RWPE1 (cell line): ENCODE measurements at regions not wholly inside any gene's neighbourhood (a gene's known extent, or its start where the extent isn't known, plus 50 kb on each side); places are given as distances from the start of the nearest gene placed in this dataset.

Experiments
- CTCF ChIA-PET: fragments of 350-600 bp; sonication (Branson Sonifier 250); formaldehyde crosslinking; extraction: SDS; loops from one replicate; lab custom pipeline; 2021; lab: Yijun Ruan, JAX
- POLR2A ChIA-PET: fragments of 400-600 bp; formaldehyde crosslinking; extraction: SDS; loops from one replicate; lab custom pipeline; 2020; ENCODE audit warnings: antibody characterized with exemption; ENCODE audit not compliant: low non-redundant PET; lab: Yijun Ruan, JAX
- DNase-seq: peaks from one replicate; pipeline ENCODE4 v3.0.0; 2012; ENCODE audit warnings: low spot score
- H3K27ac ChIP-seq: fragments of 450-650 bp; 2 replicates; pipeline ENCODE4 v1.5.1; 2017
- TF ChIP-seq, protein P1 (sequence below): fragments of 450-650 bp; conservative IDR thresholded peaks from 2 replicates; pipeline ENCODE4 v1.5.1; 2017; ENCODE audit warnings: low read depth, mild to moderate bottlenecking

DNA sequence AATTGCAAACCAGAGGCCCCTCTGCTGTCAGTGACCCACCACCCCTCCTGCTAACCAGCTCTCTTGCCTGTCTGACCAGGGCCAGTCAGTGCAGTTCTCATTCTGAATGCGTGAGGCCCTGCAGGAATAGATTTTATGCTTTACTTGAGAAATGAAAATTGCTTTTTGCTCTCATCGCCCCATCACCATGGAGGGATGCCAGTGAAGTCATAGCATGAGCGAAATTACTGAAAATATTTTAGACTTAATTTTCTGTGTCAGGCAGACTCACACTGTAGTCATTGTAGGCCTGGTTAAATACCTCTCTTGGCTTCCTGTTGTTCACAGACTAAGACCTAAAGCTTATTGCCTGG lies 490.5 kb upstream of the CDH5 start:
- ChIA-PET POLR2A (no interaction called here), CTCF (no interaction called here)
- TF ChIP-seq, protein P1, sequence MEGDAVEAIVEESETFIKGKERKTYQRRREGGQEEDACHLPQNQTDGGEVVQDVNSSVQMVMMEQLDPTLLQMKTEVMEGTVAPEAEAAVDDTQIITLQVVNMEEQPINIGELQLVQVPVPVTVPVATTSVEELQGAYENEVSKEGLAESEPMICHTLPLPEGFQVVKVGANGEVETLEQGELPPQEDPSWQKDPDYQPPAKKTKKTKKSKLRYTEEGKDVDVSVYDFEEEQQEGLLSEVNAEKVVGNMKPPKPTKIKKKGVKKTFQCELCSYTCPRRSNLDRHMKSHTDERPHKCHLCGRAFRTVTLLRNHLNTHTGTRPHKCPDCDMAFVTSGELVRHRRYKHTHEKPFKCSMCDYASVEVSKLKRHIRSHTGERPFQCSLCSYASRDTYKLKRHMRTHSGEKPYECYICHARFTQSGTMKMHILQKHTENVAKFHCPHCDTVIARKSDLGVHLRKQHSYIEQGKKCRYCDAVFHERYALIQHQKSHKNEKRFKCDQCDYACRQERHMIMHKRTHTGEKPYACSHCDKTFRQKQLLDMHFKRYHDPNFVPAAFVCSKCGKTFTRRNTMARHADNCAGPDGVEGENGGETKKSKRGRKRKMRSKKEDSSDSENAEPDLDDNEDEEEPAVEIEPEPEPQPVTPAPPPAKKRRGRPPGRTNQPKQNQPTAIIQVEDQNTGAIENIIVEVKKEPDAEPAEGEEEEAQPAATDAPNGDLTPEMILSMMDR: no peak
- H3K27ac ChIP-seq: no peak overlapping the region
- DNase-seq: no peak

DNA sequence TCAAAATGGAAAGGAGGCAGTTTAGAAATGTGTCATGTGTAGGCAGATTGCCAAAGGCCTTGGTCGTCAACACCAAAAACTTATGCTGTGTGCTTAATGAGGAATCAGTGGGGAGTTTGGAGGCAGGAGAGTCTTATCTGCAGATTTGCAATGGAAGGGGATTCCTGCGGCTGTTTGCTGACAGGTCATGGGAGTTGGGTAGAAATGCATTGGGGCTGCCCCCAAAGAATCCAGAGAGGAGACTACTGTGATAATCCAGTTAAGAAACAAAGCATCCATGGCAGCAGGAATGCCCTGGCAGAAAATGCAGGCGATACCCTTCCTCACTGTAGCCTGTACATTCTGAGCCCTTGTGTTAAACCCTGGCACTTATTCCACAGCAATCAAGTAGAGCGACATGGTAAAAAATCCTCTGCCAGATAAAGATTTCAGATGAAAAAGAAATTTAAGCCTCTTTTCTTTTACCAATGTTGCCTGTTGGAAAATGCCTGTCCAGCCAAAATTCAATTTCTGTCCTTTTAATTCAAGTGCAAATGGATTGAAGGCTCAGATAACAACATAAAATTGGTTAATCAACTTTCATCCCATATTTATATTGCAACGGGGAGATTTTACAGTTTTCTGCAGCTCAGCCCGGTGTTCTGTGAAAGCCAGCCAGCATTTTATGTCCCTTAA lies 491.0 kb upstream of the CDH5 start:
- DNase-seq: no peak
- CTCF ChIA-PET: no interaction called here
- H3K27ac ChIP-seq: no peak overlapping the region
- POLR2A ChIA-PET: no interaction called here
- TF ChIP-seq, protein P1: no peak

DNA sequence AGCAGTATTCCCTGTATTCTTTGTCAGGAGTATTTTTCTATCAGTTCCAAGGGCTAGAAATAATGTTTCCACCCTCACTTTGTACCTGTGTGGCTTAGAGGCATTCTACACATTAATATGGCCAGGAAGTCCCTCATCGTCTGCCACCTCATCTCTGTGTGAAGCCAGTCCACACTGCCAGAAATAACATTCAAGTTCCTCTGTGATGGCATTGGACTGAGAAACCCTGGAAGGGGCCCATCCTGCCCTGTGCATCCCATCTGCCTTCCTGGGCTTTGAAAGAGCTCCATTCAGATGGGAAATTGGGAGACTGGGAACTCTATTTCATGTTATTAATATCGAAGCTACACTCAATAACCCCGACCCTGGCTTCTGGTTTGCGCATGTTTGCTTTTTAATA lies 497.2 kb upstream of the CDH5 start:
- no peak overlapping the region for H3K27ac ChIP-seq
- DNase-seq: no peak
- POLR2A ChIA-PET: no interaction called here
- TF ChIP-seq, protein P1: no peak
- CTCF ChIA-PET: no interaction called here

DNA sequence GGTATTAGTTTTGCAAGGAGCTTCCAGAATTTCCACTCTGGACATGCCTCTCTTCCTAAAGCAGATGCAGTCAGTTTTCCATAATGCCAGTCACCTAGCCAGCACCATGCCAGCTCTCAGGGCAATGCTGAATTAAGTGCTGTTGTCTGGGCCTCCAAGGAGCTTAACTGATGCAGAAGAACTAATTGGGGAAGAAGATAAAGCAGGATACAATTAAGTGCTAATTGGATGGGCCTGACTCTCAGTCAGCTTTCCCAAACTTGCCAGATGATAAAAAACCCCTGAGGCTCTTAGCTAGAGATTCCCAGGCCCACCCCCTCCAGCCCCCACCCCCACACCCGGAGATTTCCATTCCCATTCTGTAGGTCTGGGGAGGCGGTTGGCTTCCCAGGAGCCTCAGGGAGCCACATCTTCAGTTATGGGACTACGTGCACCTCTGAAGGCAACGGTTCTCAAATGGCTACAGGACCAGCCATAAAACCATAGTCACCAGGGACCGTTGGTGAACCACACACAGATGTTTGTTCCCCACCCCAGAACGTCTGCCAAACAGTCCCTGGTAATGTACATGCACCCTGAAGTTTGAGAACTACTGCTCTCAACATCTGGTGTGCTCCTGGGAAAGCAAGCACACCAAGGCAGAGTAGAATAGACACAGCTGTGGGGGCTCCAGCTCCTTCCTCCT lies 499.1 kb upstream of the CDH5 start:
- CTCF ChIA-PET: no interaction called here

DNA sequence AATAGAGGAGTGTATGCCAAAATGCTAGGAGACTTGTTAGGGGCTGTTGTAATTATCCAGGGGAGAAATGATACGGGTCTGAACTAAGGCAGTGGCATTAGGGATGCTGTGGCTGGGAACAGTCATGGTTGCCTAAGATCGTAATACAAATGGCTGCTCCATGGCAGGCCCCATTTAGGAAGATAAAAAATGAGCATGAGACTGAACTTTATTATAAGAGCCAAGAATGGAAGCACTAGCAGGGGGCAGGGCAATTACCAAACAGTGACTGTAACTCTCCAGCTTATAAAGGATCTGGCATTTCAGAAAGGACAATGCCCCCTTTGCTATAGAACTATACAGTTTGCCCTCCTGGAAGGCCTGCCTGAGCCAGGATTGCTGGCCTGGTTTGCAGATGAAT lies 503.3 kb upstream of the CDH5 start:
- no peak for DNase-seq
- CTCF ChIA-PET: no interaction called here
- POLR2A ChIA-PET: no interaction called here

More for the DNA sequence above, 499.1 kb upstream of the CDH5 start:
- no peak for DNase-seq
- TF ChIP-seq, protein P1: no peak
- no peak overlapping the region for H3K27ac ChIP-seq
- POLR2A ChIA-PET: no interaction called here

DNA sequence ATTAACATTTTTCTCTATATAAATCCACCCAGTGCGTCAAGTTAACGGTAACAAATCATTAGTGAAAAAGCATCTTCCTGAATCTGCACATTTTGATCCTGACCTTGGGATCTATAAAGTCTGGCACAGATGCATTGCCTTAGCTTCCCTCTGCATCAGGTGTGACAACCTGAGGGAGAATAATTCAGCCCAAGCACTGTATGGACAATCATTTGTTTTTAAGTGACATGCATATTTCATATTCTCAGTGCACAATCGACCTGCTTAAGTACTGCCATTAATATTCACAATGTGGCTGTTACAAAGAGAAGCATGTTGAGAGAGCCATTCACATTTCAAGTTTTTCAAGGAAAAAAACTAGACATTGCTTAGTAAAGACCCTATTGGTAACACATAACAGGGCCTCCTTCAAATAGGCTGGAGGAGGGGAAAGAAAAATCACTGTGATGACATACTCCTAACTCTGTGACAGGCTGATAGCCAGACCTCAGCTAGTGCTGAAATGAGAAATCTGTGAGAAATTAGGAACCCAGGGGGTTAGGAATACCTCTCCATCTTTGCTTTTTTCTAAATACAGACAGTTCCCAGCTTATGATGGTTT lies 505.3 kb upstream of the CDH5 start:
- ChIA-PET CTCF (interaction anchor here (0.7 kb wide), 1 partner anchor 99 kb away, joined by 5 read pairs; no protein-coding TSS in a partner anchor), POLR2A (no interaction called here)
- TF ChIP-seq, protein P1: no peak
- no peak for DNase-seq
- H3K27ac ChIP-seq: no peak overlapping the region

More for the DNA sequence above, 503.3 kb upstream of the CDH5 start:
- H3K27ac ChIP-seq: no peak overlapping the region
- TF ChIP-seq, protein P1: no peak
